Rectal smooth muscle tissue (tissue), 1 donor: ENCODE measurements at regions not wholly inside any gene's neighbourhood (a gene's known extent, or its start where the extent isn't known, plus 50 kb on each side); places are given as distances from the start of the nearest gene placed in this dataset.
"Not testable (repeated sequence)": the region's sequence is repeated elsewhere in the genome, so short reads cannot be mapped to it uniquely, and the experiment has no call there.

ENCODE experiments used
- H3K27ac ChIP-seq: one replicate; pipeline ENCODE4 v1.7.0; 2013; ENCODE audit warnings: low read depth, low read length, inconsistent platforms
- H3K27me3 ChIP-seq: one replicate; pipeline ENCODE4 v1.7.0; 2013; ENCODE audit warnings: low read length; ENCODE audit not compliant: control insufficient read depth, insufficient read depth
- H3K36me3 ChIP-seq: one replicate; pipeline ENCODE4 v1.7.0; 2013; ENCODE audit warnings: low read length; ENCODE audit not compliant: control insufficient read depth, insufficient read depth
- H3K4me1 ChIP-seq: one replicate; pipeline ENCODE4 v1.7.0; 2013; ENCODE audit warnings: low read length; ENCODE audit not compliant: control insufficient read depth, insufficient read depth
- H3K4me3 ChIP-seq: one replicate; pipeline ENCODE4 v1.7.0; 2013; ENCODE audit warnings: low read length
- H3K9ac ChIP-seq: one replicate; pipeline ENCODE4 v1.7.0; 2013; ENCODE audit warnings: low read length

- Histone ChIP-seq H3K36me3 (no peaks in the 10 kb centered on the region), H3K4me3 (no peak overlapping the region), H3K27ac (no peak overlapping the region), H3K9ac (no peak overlapping the region), H3K27me3 (no peaks in the 10 kb centered on the region), H3K4me1 (no peaks in the 10 kb centered on the region)
These were observed 114.3 kb upstream of the ZFP64 start for GRCh38 chr20:52305858-52306257.

- Histone ChIP-seq H3K27ac (no peak overlapping the region), H3K36me3 (no peaks in the 10 kb centered on the region), H3K9ac (no peak overlapping the region), H3K4me3 (no peak overlapping the region), H3K4me1 (no peaks in the 10 kb centered on the region), H3K27me3 (no peaks in the 10 kb centered on the region)
These were observed 113.6 kb upstream of the ZFP64 start for GRCh38 chr20:52305024-52305645.

- Histone ChIP-seq H3K36me3 (no peaks in the 10 kb centered on the region), H3K27me3 (no peaks in the 10 kb centered on the region), H3K9ac (no peak overlapping the region), H3K4me3 (no peak overlapping the region), H3K4me1 (no peaks in the 10 kb centered on the region), H3K27ac (no peak overlapping the region)
These were observed 111.8 kb upstream of the ZFP64 start for GRCh38 chr20:52303281-52303950.

- Histone ChIP-seq H3K4me3 (no peak overlapping the region), H3K36me3 (no peaks in the 10 kb centered on the region), H3K27me3 (no peaks in the 10 kb centered on the region), H3K4me1 (no peaks in the 10 kb centered on the region), H3K27ac (no peak overlapping the region), H3K9ac (no peak overlapping the region)
These were observed 111.2 kb upstream of the ZFP64 start for GRCh38 chr20:52302736-52303135.

GRCh38 chr20:52302051-52302450 is 110.5 kb upstream of the ZFP64 start:
- H3K4me1 ChIP-seq, H3K36me3 ChIP-seq, H3K27ac ChIP-seq, H3K9ac ChIP-seq, H3K4me3 ChIP-seq, H3K27me3 ChIP-seq: not testable (repeated sequence)

- no peaks in the 10 kb centered on the region for H3K4me1 ChIP-seq
- H3K27ac ChIP-seq, result no peak overlapping the region
- H3K4me3 ChIP-seq, result no peak overlapping the region
- H3K36me3 ChIP-seq, result no peaks in the 10 kb centered on the region
- H3K27me3 ChIP-seq, result no peaks in the 10 kb centered on the region
- H3K9ac ChIP-seq, result no peak overlapping the region
These were observed 104.0 kb upstream of the ZFP64 start for GRCh38 chr20:52295556-52295955.

GRCh38 chr20:52294106-52294628 is 102.6 kb upstream of the ZFP64 start:
- Histone ChIP-seq H3K4me3 (no peak overlapping the region), H3K4me1 (no peaks in the 10 kb centered on the region), H3K36me3 (no peaks in the 10 kb centered on the region), H3K27me3 (no peaks in the 10 kb centered on the region), H3K27ac (no peak overlapping the region), H3K9ac (no peak overlapping the region)

GRCh38 chr20:52291109-52291508 is 99.5 kb upstream of the ZFP64 start:
- Histone ChIP-seq H3K27me3 (no peaks in the 10 kb centered on the region), H3K9ac (no peak overlapping the region), H3K27ac (no peak overlapping the region), H3K4me3 (no peak overlapping the region), H3K4me1 (no peaks in the 10 kb centered on the region), H3K36me3 (no peaks in the 10 kb centered on the region)

- Histone ChIP-seq H3K9ac (no peak overlapping the region), H3K36me3 (no peaks in the 10 kb centered on the region), H3K4me1 (no peaks in the 10 kb centered on the region), H3K4me3 (no peak overlapping the region), H3K27me3 (no peaks in the 10 kb centered on the region), H3K27ac (no peak overlapping the region)
These were observed 99.0 kb upstream of the ZFP64 start for GRCh38 chr20:52290569-52290968.

- Histone ChIP-seq H3K4me3 (no peak overlapping the region), H3K9ac (no peak overlapping the region), H3K27ac (no peak overlapping the region), H3K4me1 (no peaks in the 10 kb centered on the region), H3K36me3 (no peaks in the 10 kb centered on the region), H3K27me3 (no peaks in the 10 kb centered on the region)
These were observed 98.5 kb upstream of the ZFP64 start for GRCh38 chr20:52289956-52290565.

GRCh38 chr20:52280407-52280806 is 88.8 kb upstream of the ZFP64 start:
- Histone ChIP-seq H3K36me3 (no peaks in the 10 kb centered on the region), H3K27me3 (peaks cover 2% of the 10 kb centered on the region), H3K27ac (no peak overlapping the region), H3K4me3 (no peak overlapping the region), H3K4me1 (no peaks in the 10 kb centered on the region), H3K9ac (no peak overlapping the region)

GRCh38 chr20:52279706-52280105 is 88.1 kb upstream of the ZFP64 start:
- Histone ChIP-seq H3K9ac (no peak overlapping the region), H3K27me3 (peaks cover 2% of the 10 kb centered on the region)

More at GRCh38 chr20:52279706-52280105, 88.1 kb upstream of the ZFP64 start:
- H3K4me3 ChIP-seq, result no peak overlapping the region
- H3K27ac ChIP-seq, result no peak overlapping the region
- H3K4me1 ChIP-seq, result no peaks in the 10 kb centered on the region
- no peaks in the 10 kb centered on the region for H3K36me3 ChIP-seq
